Brain microvascular endothelial cell (primary cell): ENCODE measurements at regions not wholly inside any gene's neighbourhood (a gene's known extent, or its start where the extent isn't known, plus 50 kb on each side); places are given as distances from the start of the nearest gene placed in this dataset.
"Not testable (repeated sequence)": the region's sequence is repeated elsewhere in the genome, so short reads cannot be mapped to it uniquely, and the experiment has no call there.

Experiments
- DNase-seq: peaks from one replicate; pipeline ENCODE4 v3.0.0-alpha.2; 2020
- H3K27ac ChIP-seq: fragments of 250-450 bp; sonication (Bioruptor Pico); 2 replicates; pipeline ENCODE4 v1.5.1; 2020; ENCODE audit warnings: mild to moderate bottlenecking, moderate library complexity
- H3K27me3 ChIP-seq: fragments of 250-450 bp; sonication (Bioruptor Pico); replicated peaks from 2 replicates; pipeline ENCODE4 v1.5.1; 2020; ENCODE audit warnings: mild to moderate bottlenecking
- H3K36me3 ChIP-seq: fragments of 250-450 bp; sonication (Bioruptor Pico); replicated peaks from 2 replicates; pipeline ENCODE4 v1.5.1; 2020; ENCODE audit warnings: mild to moderate bottlenecking
- H3K4me3 ChIP-seq: 2 replicates; pipeline ENCODE4 v1.5.1; 2011; ENCODE audit warnings: low read depth, mild to moderate bottlenecking, control low read depth, low read length, moderate library complexity
- CTCF ChIP-seq: IDR thresholded peaks from 2 replicates; pipeline ENCODE4 v1.5.1; 2011; ENCODE audit warnings: low read depth, mild to moderate bottlenecking, moderate library complexity, low read length, control low read depth, inconsistent platforms; ENCODE audit errors: missing control alignments
- in situ Hi-C: cut with HindIII; loops from 2 replicates; pipeline ENCODE4 v1.10.0; 2017; ENCODE audit warnings: low sequenced_read_pairs, low pct_ligation_motif_present

GRCh38 chr10:25869067-25869591 is 64.9 kb upstream of the MYO3A start:
- no peak for DNase-seq
- in situ Hi-C loops: no loop called here
- no peak overlapping the region for H3K27ac ChIP-seq
- H3K27me3 ChIP-seq: no peaks in the 10 kb centered on the region
- no peak overlapping the region for H3K4me3 ChIP-seq
- no peaks in the 10 kb centered on the region for H3K36me3 ChIP-seq
- TF ChIP-seq CTCF: no peak

- in situ Hi-C loops: no loop called here
- Histone ChIP-seq H3K27ac (no peak overlapping the region), H3K36me3 (no peaks in the 10 kb centered on the region), H3K27me3 (no peaks in the 10 kb centered on the region), H3K4me3 (no peak overlapping the region)
- no peak for DNase-seq
- no peak for TF ChIP-seq CTCF
Observed at GRCh38 chr10:25869609-25870008, 64.4 kb upstream of the MYO3A start.

GRCh38 chr10:25874402-25874801 is 59.6 kb upstream of the MYO3A start:
- H3K36me3 ChIP-seq, in situ Hi-C loops, H3K4me3 ChIP-seq, H3K27me3 ChIP-seq, DNase-seq, H3K27ac ChIP-seq: not testable (repeated sequence)

GRCh38 chr10:25875556-25876165 is 58.4 kb upstream of the MYO3A start:
- peak; percentile 90 for TF ChIP-seq CTCF
- Histone ChIP-seq H3K27ac (no peak overlapping the region), H3K36me3 (no peaks in the 10 kb centered on the region), H3K27me3 (no peaks in the 10 kb centered on the region), H3K4me3 (no peak overlapping the region)
- peak; percentile 66 for DNase-seq
- in situ Hi-C loops: no loop called here

GRCh38 chr10:25877296-25877695 is 56.7 kb upstream of the MYO3A start:
- no peak for TF ChIP-seq CTCF
- Histone ChIP-seq H3K4me3 (no peak overlapping the region), H3K36me3 (no peaks in the 10 kb centered on the region), H3K27ac (no peak overlapping the region), H3K27me3 (no peaks in the 10 kb centered on the region)
- no peak for DNase-seq
- in situ Hi-C loops: no loop called here
